T-cell (primary cell): ENCODE measurements at regions not wholly inside any gene's neighbourhood (a gene's known extent, or its start where the extent isn't known, plus 50 kb on each side); places are given as distances from the start of the nearest gene placed in this dataset.
A peak's percentile ranks its signal among the peaks of the same experiment; 100 is the strongest.
"Not testable (repeated sequence)": the region's sequence is repeated elsewhere in the genome, so short reads cannot be mapped to it uniquely, and the experiment has no call there.

Experiments used
- ATAC-seq, 4 experiments: fragments of 200-7000 bp in 3 of 4; fragments of 150-1000 bp in 1 of 4; cut with Tn5 transposase; replicated peaks in 1 of 4; 1 replicate in 3 of 4; 2 replicates in 1 of 4; pipeline ENCODE4 v1.10.0; 2021; ENCODE audit warnings: moderate library complexity in 3 of 4, mild to moderate bottlenecking in 2 of 4, moderate number of reproducible peaks in 1 of 4
- CTCF ChIA-PET, 2 donors: fragments of 300-600 bp; sonication (Branson Sonifier 250); formaldehyde crosslinking; loops; one replicate each; lab custom pipeline; 2022; ENCODE audit warnings: antibody characterized with exemption in 2 of 2; lab: Charles Lee
- POLR2A ChIA-PET, 2 donors: fragments of 300-600 bp; sonication (Branson Sonifier 250); formaldehyde crosslinking; loops; one replicate each; lab custom pipeline; 2022; ENCODE audit warnings: antibody characterized with exemption in 2 of 2; lab: Charles Lee
- DNase-seq, 35 experiments: peaks; one replicate each; pipeline versions ENCODE4 v3.0.0 to v3.0.0-alpha.2; 2013 to 2023
- H3K27ac ChIP-seq: one replicate; pipeline ENCODE4 v1.5.1; 2013; ENCODE audit warnings: low read length
- H3K27me3 ChIP-seq, 2 experiments: replicated peaks in 1 of 2; 1 replicate in 1 of 2; 2 replicates in 1 of 2; pipeline versions ENCODE4 v1.6.1 to v1.7.0; 2013; ENCODE audit warnings: low read length in 1 of 2, mixed read lengths in 1 of 2; ENCODE audit not compliant: control insufficient read depth in 2 of 2, insufficient read depth in 2 of 2; ENCODE audit errors: extremely low read depth in 1 of 2
- H3K36me3 ChIP-seq, 2 donors: 1 replicate in 1 of 2; 2 replicates in 1 of 2; pipeline versions ENCODE4 v1.6.1 to v1.7.0; 2013; ENCODE audit warnings: low read length in 1 of 2; ENCODE audit not compliant: control insufficient read depth in 2 of 2, insufficient read depth in 1 of 2; ENCODE audit errors: extremely low read depth in 1 of 2
- H3K4me1 ChIP-seq, 2 experiments: 1 replicate in 1 of 2; 2 replicates in 1 of 2; pipeline versions ENCODE4 v1.6.1 to v1.7.0; 2013; ENCODE audit warnings: low read length in 2 of 2, mixed read lengths in 1 of 2; ENCODE audit not compliant: insufficient read depth in 2 of 2, control insufficient read depth in 1 of 2; ENCODE audit errors: extremely low read depth in 1 of 2
- H3K4me3 ChIP-seq, 2 donors: 1 replicate in 1 of 2; 2 replicates in 1 of 2; pipeline versions ENCODE4 v1.5.1 to v1.7.0; 2013; ENCODE audit warnings: mild to moderate bottlenecking in 2 of 2, low read length in 1 of 2, moderate library complexity in 1 of 2; ENCODE audit not compliant: control insufficient read depth in 1 of 2; ENCODE audit errors: extremely low read depth in 1 of 2
- H3K9me3 ChIP-seq: 2 replicates; pipeline ENCODE4 v1.7.0; 2013
- H3K27ac Mint-ChIP-seq, 2 donors: one replicate each; pipeline ENCODE4 v1.8.0; 2020 to 2021; ENCODE audit warnings: mild to moderate bottlenecking in 2 of 2, mixed read lengths in 2 of 2
- H3K27me3 Mint-ChIP-seq, 2 donors: one replicate each; pipeline ENCODE4 v1.8.0; 2021 to 2022; ENCODE audit warnings: mixed read lengths in 2 of 2
- H3K36me3 Mint-ChIP-seq: one replicate; pipeline ENCODE4 v1.8.0; 2021; ENCODE audit warnings: mixed read lengths
- H3K4me1 Mint-ChIP-seq, 3 donors: one replicate each; pipeline ENCODE4 v1.8.0; 2020 to 2022; ENCODE audit warnings: mixed read lengths in 3 of 3, mild to moderate bottlenecking in 1 of 3
- H3K4me3 Mint-ChIP-seq, 3 donors: one replicate each; pipeline ENCODE4 v1.8.0; 2020 to 2022; ENCODE audit warnings: mild to moderate bottlenecking in 3 of 3, mixed read lengths in 3 of 3, moderate library complexity in 3 of 3
- H3K9me3 Mint-ChIP-seq, 3 donors: one replicate each; pipeline ENCODE4 v1.8.0; 2020 to 2022; ENCODE audit warnings: mixed read lengths in 3 of 3
- WGBS: methylation state at CpG from one replicate; pipeline ENCODE4 v1.1.5; 2013; ENCODE audit warnings: missing lambda C conversion rate; ENCODE audit not compliant: insufficient coverage; 5-methylcytosine and 5-hydroxymethylcytosine counted together

- H3K4me3 Mint-ChIP-seq, result no peak overlapping the region
- Histone ChIP-seq H3K9me3 (no peaks in the 10 kb centered on the region), H3K36me3 (no peaks in the 10 kb centered on the region), H3K27me3 (peaks cover 0 to 9% of the 10 kb centered on the region in 2 experiments), H3K4me1 (no peaks in the 10 kb centered on the region), H3K4me3 (no peak overlapping the region), H3K27ac (no peak overlapping the region)
- no peak overlapping the region for H3K27ac Mint-ChIP-seq
- DNase-seq, result no peak
- ChIA-PET CTCF (no interaction called here), POLR2A (no interaction called here)
- ATAC-seq, result no peak
- peaks cover 3 to 5% (median 3%) of the 10 kb centered on the region in 3 donors for H3K9me3 Mint-ChIP-seq
- peaks cover 0 to 5% of the 10 kb centered on the region in 2 donors for H3K27me3 Mint-ChIP-seq
- H3K36me3 Mint-ChIP-seq, result no peaks in the 10 kb centered on the region
- H3K4me1 Mint-ChIP-seq, result no peaks in the 10 kb centered on the region
- WGBS, result 80% methylated on average over 1 of the region's 3 CpGs
Measured at GRCh38 chr2:234898534-234899053, 53.2 kb upstream of the SH3BP4 start.

- Mint-ChIP-seq H3K27me3 (peaks cover 6 to 10% of the 10 kb centered on the region in 2 donors), H3K4me3 (peak overlapping the region; percentile 54 to 59 (median 59))
- CTCF ChIA-PET, H3K27ac ChIP-seq, H3K4me1 Mint-ChIP-seq, H3K27me3 ChIP-seq, H3K36me3 Mint-ChIP-seq, POLR2A ChIA-PET, H3K27ac Mint-ChIP-seq, H3K9me3 Mint-ChIP-seq, H3K9me3 ChIP-seq, H3K4me1 ChIP-seq, H3K4me3 ChIP-seq, ATAC-seq, H3K36me3 ChIP-seq: not testable (repeated sequence)
- WGBS, result 84% methylated on average over 5 of the region's 34 CpGs
- DNase-seq, result peak in 5 of 35 experiments; percentile 0 to 13 (median 6)
Measured at GRCh38 chr2:234888442-234888841, 63.4 kb upstream of the SH3BP4 start.

GRCh38 chr2:234887195-234887594 lies 64.6 kb upstream of the SH3BP4 start:
- Mint-ChIP-seq H3K36me3 (no peaks in the 10 kb centered on the region), H3K9me3 (peaks cover 0 to 4% (median 0%) of the 10 kb centered on the region in 3 donors), H3K4me1 (no peaks in the 10 kb centered on the region), H3K27me3 (peaks cover 6 to 10% of the 10 kb centered on the region in 2 donors), H3K4me3 (peak overlapping the region in 1 of 3 donors; percentile 59), H3K27ac (no peak overlapping the region)
- no peaks in the 10 kb centered on the region for H3K36me3 ChIP-seq
- DNase-seq (no peak), ATAC-seq (no peak)
- CTCF ChIA-PET, result no interaction called here
- no peaks in the 10 kb centered on the region for H3K4me1 ChIP-seq
- peaks cover 0 to 6% of the 10 kb centered on the region in 2 experiments for H3K27me3 ChIP-seq
- no peak overlapping the region for H3K27ac ChIP-seq
- H3K4me3 ChIP-seq, result no peak overlapping the region
- H3K9me3 ChIP-seq, result no peaks in the 10 kb centered on the region
- 97% methylated on average over 3 of the region's 3 CpGs for WGBS
- POLR2A ChIA-PET, result no interaction called here

- 84% methylated on average over 4 of the region's 6 CpGs for WGBS
- DNase-seq (no peak), ATAC-seq (no peak)
- Histone ChIP-seq H3K36me3 (no peaks in the 10 kb centered on the region), H3K27ac (no peak overlapping the region), H3K27me3 (peaks cover 0 to 6% of the 10 kb centered on the region in 2 experiments), H3K4me1 (no peaks in the 10 kb centered on the region), H3K9me3 (no peaks in the 10 kb centered on the region), H3K4me3 (no peak overlapping the region)
- no peaks in the 10 kb centered on the region for H3K36me3 Mint-ChIP-seq
- POLR2A ChIA-PET, result no interaction called here
- no peak overlapping the region for H3K4me3 Mint-ChIP-seq
- H3K4me1 Mint-ChIP-seq, result peaks cover 0 to 2% (median 0%) of the 10 kb centered on the region in 3 donors
- no peak overlapping the region for H3K27ac Mint-ChIP-seq
- H3K9me3 Mint-ChIP-seq, result peaks cover 0 to 4% (median 0%) of the 10 kb centered on the region in 3 donors
- H3K27me3 Mint-ChIP-seq, result peaks cover 6 to 10% of the 10 kb centered on the region in 2 donors
- CTCF ChIA-PET, result no interaction called here
Measured at GRCh38 chr2:234885886-234886285, 65.9 kb upstream of the SH3BP4 start.

- ChIA-PET POLR2A (no interaction called here), CTCF (no interaction called here)
- Histone ChIP-seq H3K4me1 (no peaks in the 10 kb centered on the region), H3K27ac (no peak overlapping the region), H3K27me3 (peaks cover 0 to 6% of the 10 kb centered on the region in 2 experiments), H3K9me3 (no peaks in the 10 kb centered on the region), H3K4me3 (no peak overlapping the region), H3K36me3 (no peaks in the 10 kb centered on the region)
- DNase-seq (no peak), ATAC-seq (no peak)
- Mint-ChIP-seq H3K27ac (no peak overlapping the region), H3K4me1 (peaks cover 0 to 2% (median 0%) of the 10 kb centered on the region in 3 donors), H3K27me3 (peaks cover 6 to 10% of the 10 kb centered on the region in 2 donors), H3K9me3 (peaks cover 0 to 4% (median 0%) of the 10 kb centered on the region in 3 donors), H3K4me3 (no peak overlapping the region), H3K36me3 (no peaks in the 10 kb centered on the region)
- WGBS, result 89% methylated on average over 4 of the region's 7 CpGs
Measured at GRCh38 chr2:234885118-234885517, 66.7 kb upstream of the SH3BP4 start.

- ChIA-PET CTCF (no interaction called here), POLR2A (no interaction called here)
- Mint-ChIP-seq H3K36me3 (no peaks in the 10 kb centered on the region), H3K9me3 (peaks cover 0 to 4% (median 0%) of the 10 kb centered on the region in 3 donors), H3K27me3 (peaks cover 6 to 10% of the 10 kb centered on the region in 2 donors), H3K27ac (no peak overlapping the region), H3K4me3 (no peak overlapping the region), H3K4me1 (peaks cover 0 to 2% (median 0%) of the 10 kb centered on the region in 3 donors)
- peaks cover 0 to 6% of the 10 kb centered on the region in 2 experiments for H3K27me3 ChIP-seq
- 79% methylated on average over 7 of the region's 7 CpGs for WGBS
- no peak for ATAC-seq
- no peak for DNase-seq
- no peaks in the 10 kb centered on the region for H3K9me3 ChIP-seq
- H3K4me1 ChIP-seq, result no peaks in the 10 kb centered on the region
- no peaks in the 10 kb centered on the region for H3K36me3 ChIP-seq
- H3K27ac ChIP-seq, result no peak overlapping the region
- no peak overlapping the region for H3K4me3 ChIP-seq
Measured at GRCh38 chr2:234884591-234884990, 67.2 kb upstream of the SH3BP4 start.
